KMS-11 (cell line): ENCODE measurements at regions not wholly inside any gene's neighbourhood (a gene's known extent, or its start where the extent isn't known, plus 50 kb on each side); places are given as distances from the start of the nearest gene placed in this dataset.

ENCODE experiments used
- H2AFZ ChIP-seq: fragments of 200-600 bp; sonication (generic); 2 replicates; pipeline ENCODE4 v1.6.1; 2016; ENCODE audit warnings: antibody characterized with exemption, mixed run types, low read depth
- H3K27ac ChIP-seq: fragments of 200-600 bp; sonication (generic); 2 replicates; pipeline ENCODE4 v1.6.1; 2016; ENCODE audit warnings: mild to moderate bottlenecking, mixed run types
- H3K27me3 ChIP-seq: fragments of 200-600 bp; sonication (generic); 2 replicates; pipeline ENCODE4 v1.6.1; 2017; ENCODE audit warnings: mild to moderate bottlenecking, low read depth, mixed run types, moderate library complexity; ENCODE audit not compliant: insufficient read depth
- H3K36me3 ChIP-seq: fragments of 200-600 bp; sonication (generic); 2 replicates; pipeline ENCODE4 v1.6.1; 2017; ENCODE audit warnings: mild to moderate bottlenecking, mixed run types; ENCODE audit not compliant: insufficient read depth
- H3K4me1 ChIP-seq: fragments of 200-600 bp; sonication (generic); 2 replicates; pipeline ENCODE4 v1.6.1; 2016; ENCODE audit warnings: mild to moderate bottlenecking, low read depth, mixed run types; ENCODE audit not compliant: poor library complexity, severe bottlenecking
- H3K4me2 ChIP-seq: fragments of 200-600 bp; sonication (generic); 2 replicates; pipeline ENCODE4 v1.7.0; 2016; ENCODE audit warnings: mild to moderate bottlenecking, mixed run types
- H3K4me3 ChIP-seq: fragments of 200-600 bp; sonication (generic); IDR thresholded peaks from 2 replicates; pipeline ENCODE4 v1.6.1; 2017; ENCODE audit warnings: low read depth, low read length, mixed read lengths; ENCODE audit not compliant: insufficient read depth
- H3K79me2 ChIP-seq: fragments of 200-600 bp; sonication (generic); 2 replicates; pipeline ENCODE4 v1.6.1; 2016; ENCODE audit warnings: low read depth, mixed run types; ENCODE audit not compliant: insufficient read depth
- H3K9ac ChIP-seq: fragments of 200-600 bp; sonication (generic); 2 replicates; pipeline ENCODE4 v1.6.1; 2016; ENCODE audit warnings: mild to moderate bottlenecking, mixed run types
- H4K20me1 ChIP-seq: fragments of 200-600 bp; sonication (generic); 2 replicates; pipeline ENCODE4 v1.6.1; 2016; ENCODE audit warnings: mild to moderate bottlenecking, mixed run types; ENCODE audit not compliant: insufficient read depth
- TF ChIP-seq, protein P1 (sequence below): fragments of 200-600 bp; sonication (generic); conservative IDR thresholded peaks from 2 replicates; pipeline ENCODE4 v1.6.1; 2017; ENCODE audit warnings: low read depth, mild to moderate bottlenecking, antibody characterized with exemption, low read length, moderate library complexity, mixed read lengths

DNA sequence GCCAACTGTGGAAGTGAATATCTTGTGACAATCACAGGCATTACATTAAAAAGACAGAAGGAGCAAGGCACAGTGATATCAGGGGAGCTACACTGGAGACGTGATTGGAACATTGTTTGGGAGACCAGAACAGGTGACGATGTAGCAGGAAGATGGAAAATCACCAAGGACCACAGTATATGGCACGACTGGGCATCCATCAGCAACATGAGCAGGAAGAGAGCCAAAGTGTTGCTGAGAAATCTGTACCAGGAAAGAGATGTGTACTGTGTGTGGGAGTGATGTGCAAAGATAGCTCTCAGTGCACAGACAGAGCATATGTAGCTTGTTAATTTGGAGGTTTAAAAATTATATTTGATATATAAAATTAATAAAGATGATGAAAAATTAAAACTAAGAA lies 790.6 kb upstream of the ADGRL2 start:
- Histone ChIP-seq H2AFZ (no peak overlapping the region), H3K4me1 (no peaks in the 10 kb centered on the region), H3K9ac (no peak overlapping the region), H3K27ac (no peak overlapping the region), H3K4me3 (no peak overlapping the region), H3K36me3 (no peaks in the 10 kb centered on the region), H3K27me3 (no peaks in the 10 kb centered on the region), H4K20me1 (no peaks in the 10 kb centered on the region), H3K79me2 (no peaks in the 10 kb centered on the region), H3K4me2 (no peak overlapping the region)
- TF ChIP-seq, protein P1, sequence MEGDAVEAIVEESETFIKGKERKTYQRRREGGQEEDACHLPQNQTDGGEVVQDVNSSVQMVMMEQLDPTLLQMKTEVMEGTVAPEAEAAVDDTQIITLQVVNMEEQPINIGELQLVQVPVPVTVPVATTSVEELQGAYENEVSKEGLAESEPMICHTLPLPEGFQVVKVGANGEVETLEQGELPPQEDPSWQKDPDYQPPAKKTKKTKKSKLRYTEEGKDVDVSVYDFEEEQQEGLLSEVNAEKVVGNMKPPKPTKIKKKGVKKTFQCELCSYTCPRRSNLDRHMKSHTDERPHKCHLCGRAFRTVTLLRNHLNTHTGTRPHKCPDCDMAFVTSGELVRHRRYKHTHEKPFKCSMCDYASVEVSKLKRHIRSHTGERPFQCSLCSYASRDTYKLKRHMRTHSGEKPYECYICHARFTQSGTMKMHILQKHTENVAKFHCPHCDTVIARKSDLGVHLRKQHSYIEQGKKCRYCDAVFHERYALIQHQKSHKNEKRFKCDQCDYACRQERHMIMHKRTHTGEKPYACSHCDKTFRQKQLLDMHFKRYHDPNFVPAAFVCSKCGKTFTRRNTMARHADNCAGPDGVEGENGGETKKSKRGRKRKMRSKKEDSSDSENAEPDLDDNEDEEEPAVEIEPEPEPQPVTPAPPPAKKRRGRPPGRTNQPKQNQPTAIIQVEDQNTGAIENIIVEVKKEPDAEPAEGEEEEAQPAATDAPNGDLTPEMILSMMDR = no peak

DNA sequence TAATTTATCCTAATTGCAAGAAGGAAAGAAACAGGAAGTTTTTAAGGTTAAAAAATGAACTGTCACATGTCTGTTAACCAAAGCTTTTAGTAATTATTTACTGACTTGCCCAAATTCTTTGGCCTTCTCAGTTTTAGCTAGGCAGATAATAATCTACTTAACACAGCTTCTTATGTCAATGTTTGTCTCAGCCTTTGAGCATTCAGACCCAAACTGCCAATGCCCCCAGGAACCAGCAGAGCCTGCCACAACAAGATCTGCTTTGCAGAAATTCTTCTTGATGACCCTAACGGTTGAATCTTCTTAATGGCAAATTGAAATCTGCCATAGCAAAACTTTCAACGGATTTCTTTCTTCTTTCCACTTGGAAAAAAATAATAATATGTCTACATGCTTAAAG lies 792.4 kb upstream of the ADGRL2 start:
- Histone ChIP-seq H3K27me3 (no peaks in the 10 kb centered on the region), H3K27ac (no peak overlapping the region), H3K4me1 (no peaks in the 10 kb centered on the region), H3K4me2 (no peak overlapping the region), H4K20me1 (no peaks in the 10 kb centered on the region), H2AFZ (no peak overlapping the region), H3K9ac (no peak overlapping the region), H3K79me2 (no peaks in the 10 kb centered on the region), H3K4me3 (no peak overlapping the region), H3K36me3 (no peaks in the 10 kb centered on the region)
- TF ChIP-seq, protein P1 = no peak

DNA sequence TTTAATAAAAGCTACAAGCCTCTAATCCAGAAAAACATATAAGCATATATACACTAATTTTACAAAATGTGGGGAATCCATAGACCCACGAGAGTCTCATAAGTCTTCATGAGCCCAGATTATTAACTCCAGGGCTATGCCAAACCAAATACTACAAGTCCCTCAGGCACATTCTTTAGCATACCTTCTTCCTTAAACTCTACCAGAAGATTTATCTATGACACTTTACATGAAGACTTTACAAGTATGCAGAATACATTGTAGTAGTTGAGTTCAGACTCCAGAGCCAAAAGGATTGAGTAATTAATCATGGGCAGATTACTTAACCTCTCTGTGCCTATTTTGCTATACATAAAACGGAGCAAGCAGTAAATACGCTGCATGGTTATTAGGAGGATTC lies 793.7 kb upstream of the ADGRL2 start:
- no peak overlapping the region for H2AFZ ChIP-seq
- no peaks in the 10 kb centered on the region for H3K27me3 ChIP-seq
- H3K36me3 ChIP-seq = no peaks in the 10 kb centered on the region
- H3K9ac ChIP-seq = no peak overlapping the region
- TF ChIP-seq, protein P1 = no peak
- H3K4me2 ChIP-seq = no peak overlapping the region
- no peak overlapping the region for H3K4me3 ChIP-seq
- no peak overlapping the region for H3K27ac ChIP-seq
- no peaks in the 10 kb centered on the region for H3K79me2 ChIP-seq
- no peaks in the 10 kb centered on the region for H4K20me1 ChIP-seq
- H3K4me1 ChIP-seq = no peaks in the 10 kb centered on the region

DNA sequence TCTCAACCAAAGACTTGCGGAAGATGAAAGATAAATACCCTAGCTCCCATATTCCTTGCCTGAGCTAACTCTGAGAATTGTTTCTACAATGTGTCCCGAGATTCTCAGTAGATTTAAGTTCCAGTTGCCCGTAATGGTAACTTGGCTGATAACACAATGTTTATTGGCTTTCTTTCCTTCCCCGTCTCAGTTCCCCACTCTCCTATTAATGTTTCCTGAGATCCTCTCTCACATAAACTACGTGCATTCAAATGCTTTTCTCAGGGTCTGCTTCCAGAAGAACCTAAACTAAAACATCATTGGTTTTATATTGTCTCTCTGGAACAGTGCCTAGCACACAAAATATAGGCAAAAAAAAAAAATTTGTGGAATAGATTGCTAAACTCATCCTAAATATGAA lies 794.2 kb upstream of the ADGRL2 start:
- Histone ChIP-seq H3K4me3 (no peak overlapping the region), H3K79me2 (no peaks in the 10 kb centered on the region), H4K20me1 (no peaks in the 10 kb centered on the region), H3K36me3 (no peaks in the 10 kb centered on the region), H3K4me1 (no peaks in the 10 kb centered on the region), H3K4me2 (no peak overlapping the region), H3K27me3 (no peaks in the 10 kb centered on the region), H3K9ac (no peak overlapping the region), H2AFZ (no peak overlapping the region), H3K27ac (no peak overlapping the region)
- TF ChIP-seq, protein P1 = no peak

DNA sequence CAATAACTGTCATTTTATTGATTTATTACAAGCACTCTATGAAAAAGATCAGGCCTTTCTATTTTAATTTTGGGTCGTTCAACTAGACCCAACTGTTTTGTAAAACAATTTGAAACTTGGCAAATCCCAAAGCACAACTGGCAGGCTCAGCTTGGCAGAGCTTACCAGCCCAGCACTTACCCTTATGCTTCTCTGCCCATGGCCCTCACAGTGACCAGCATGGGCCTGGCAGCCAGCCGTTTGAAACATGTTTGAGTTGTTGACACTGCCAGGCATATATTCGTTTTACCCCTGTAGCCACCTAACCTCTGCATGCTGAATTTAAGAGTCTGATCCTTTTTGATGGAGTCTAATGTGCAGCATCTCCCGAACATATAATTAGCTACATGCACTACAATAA lies 796.7 kb upstream of the ADGRL2 start:
- Histone ChIP-seq H3K4me3 (no peak overlapping the region), H2AFZ (no peak overlapping the region), H3K4me2 (no peak overlapping the region), H3K36me3 (no peaks in the 10 kb centered on the region), H3K27ac (no peak overlapping the region), H3K4me1 (no peaks in the 10 kb centered on the region), H4K20me1 (no peaks in the 10 kb centered on the region), H3K9ac (no peak overlapping the region), H3K27me3 (no peaks in the 10 kb centered on the region), H3K79me2 (no peaks in the 10 kb centered on the region)
- TF ChIP-seq, protein P1 = no peak
